HUES6 (cell line): ENCODE measurements at regions not wholly inside any gene's neighbourhood (a gene's known extent, or its start where the extent isn't known, plus 50 kb on each side); places are given as distances from the start of the nearest gene placed in this dataset.

Experiments used
- H3K27ac ChIP-seq: 2 replicates; pipeline ENCODE4 v1.7.0; 2013; ENCODE audit warnings: low read depth, mild to moderate bottlenecking, low read length, inconsistent platforms
- H3K27me3 ChIP-seq: 2 replicates; pipeline ENCODE4 v1.6.1; 2013; ENCODE audit warnings: low read length; ENCODE audit not compliant: control insufficient read depth, insufficient read depth
- H3K36me3 ChIP-seq: 2 replicates; pipeline ENCODE4 v1.6.1; 2013; ENCODE audit warnings: low read length; ENCODE audit not compliant: control insufficient read depth, insufficient read depth
- H3K4me1 ChIP-seq: 2 replicates; pipeline ENCODE4 v1.6.1; 2013; ENCODE audit warnings: low read length; ENCODE audit not compliant: control insufficient read depth, insufficient read depth
- H3K4me3 ChIP-seq: 2 replicates; pipeline ENCODE4 v1.5.1; 2013; ENCODE audit warnings: low read depth, low read length
- H3K9ac ChIP-seq: one replicate; pipeline ENCODE4 v1.6.1; 2013; ENCODE audit warnings: mild to moderate bottlenecking, low read length
- H3K9me3 ChIP-seq: 2 replicates; pipeline ENCODE4 v1.6.1; 2013; ENCODE audit warnings: low read depth, low read length; ENCODE audit not compliant: control insufficient read depth, insufficient read depth

DNA sequence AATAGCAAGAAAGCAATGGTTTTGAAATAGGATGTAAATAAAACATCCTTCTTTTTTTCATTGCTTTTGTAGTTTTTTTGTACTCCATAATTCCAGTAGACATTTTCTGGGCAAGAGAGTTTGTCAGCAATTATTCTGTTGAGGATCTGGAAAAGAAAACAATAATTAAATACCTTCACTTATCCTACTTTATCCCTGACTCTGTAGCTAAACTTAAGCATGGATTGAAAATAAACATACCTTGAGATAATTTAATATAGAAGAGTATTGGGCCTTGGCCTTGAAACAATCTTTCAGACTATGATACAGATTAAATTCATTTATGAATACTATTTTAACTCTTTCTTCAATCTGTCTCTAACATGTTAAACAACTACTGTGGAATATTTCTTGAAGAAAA lies 321.2 kb downstream of the CHRM3 start:
- Histone ChIP-seq H3K4me3 (no peak overlapping the region), H3K4me1 (peaks cover 16% of the 10 kb centered on the region), H3K9ac (no peak overlapping the region), H3K9me3 (no peaks in the 10 kb centered on the region), H3K27ac (no peak overlapping the region), H3K36me3 (no peaks in the 10 kb centered on the region), H3K27me3 (no peaks in the 10 kb centered on the region)

- no peaks in the 10 kb centered on the region for H3K9me3 ChIP-seq
- H3K36me3 ChIP-seq, result no peaks in the 10 kb centered on the region
- no peak overlapping the region for H3K27ac ChIP-seq
- peaks cover 21% of the 10 kb centered on the region for H3K4me1 ChIP-seq
- H3K27me3 ChIP-seq, result no peaks in the 10 kb centered on the region
- H3K4me3 ChIP-seq, result no peak overlapping the region
- H3K9ac ChIP-seq, result no peak overlapping the region
Measured at GRCh38 chr1:239708622-239709021, 322.3 kb downstream of the CHRM3 start.

GRCh38 chr1:239711768-239712167 lies 325.4 kb downstream of the CHRM3 start:
- no peak overlapping the region for H3K9ac ChIP-seq
- H3K27ac ChIP-seq, result no peak overlapping the region
- H3K9me3 ChIP-seq, result no peaks in the 10 kb centered on the region
- H3K27me3 ChIP-seq, result no peaks in the 10 kb centered on the region
- H3K4me1 ChIP-seq, result peaks cover 17% of the 10 kb centered on the region
- H3K4me3 ChIP-seq, result no peak overlapping the region
- no peaks in the 10 kb centered on the region for H3K36me3 ChIP-seq

DNA sequence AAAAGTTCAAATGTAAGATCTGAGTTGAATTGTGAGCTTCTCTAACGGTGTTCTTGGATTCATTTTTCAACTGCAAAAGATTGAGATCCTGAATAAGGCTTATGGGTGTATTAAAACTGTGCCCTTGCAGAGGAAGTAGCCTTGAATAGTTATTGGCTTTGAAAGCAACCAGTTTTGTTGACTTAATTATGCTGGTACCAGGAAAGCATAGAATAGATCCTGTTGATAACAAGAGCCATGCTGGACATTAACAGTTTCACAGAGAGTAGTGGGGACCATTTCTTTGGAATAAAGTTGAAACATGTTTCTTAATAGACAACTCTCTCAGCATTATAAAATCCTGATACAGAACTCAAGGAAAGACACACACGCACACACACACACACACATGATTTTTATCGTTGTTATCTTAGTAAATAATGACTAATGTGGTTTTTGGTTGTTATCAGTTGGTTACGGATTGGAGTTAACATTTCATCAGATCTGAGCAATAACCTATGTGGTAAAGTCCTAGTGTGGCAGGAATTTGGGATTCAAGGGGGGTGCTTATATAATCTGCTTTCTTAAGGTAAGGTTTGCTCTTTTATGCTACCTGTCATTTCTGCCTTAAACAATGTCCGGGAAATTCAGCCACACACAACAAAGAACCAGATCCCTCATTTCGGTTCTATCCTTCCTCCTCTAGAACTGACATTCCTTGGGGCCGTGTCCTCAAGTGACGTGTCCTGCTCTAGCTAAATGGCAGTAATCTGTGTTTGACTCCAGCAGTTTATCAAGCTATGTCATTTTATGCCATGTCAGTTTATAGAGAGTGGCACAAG lies 330.9 kb downstream of the CHRM3 start:
- peaks cover 8% of the 10 kb centered on the region; the same call in 1 of the 2 replicates for H3K4me1 ChIP-seq
- H3K9ac ChIP-seq, result no peak overlapping the region
- H3K27ac ChIP-seq, result no peak overlapping the region
- H3K4me3 ChIP-seq, result no peak overlapping the region
- no peaks in the 10 kb centered on the region for H3K9me3 ChIP-seq
- no peaks in the 10 kb centered on the region for H3K27me3 ChIP-seq
- no peaks in the 10 kb centered on the region for H3K36me3 ChIP-seq

GRCh38 chr1:239717918-239718184 lies 331.5 kb downstream of the CHRM3 start:
- H3K4me1 ChIP-seq, result peaks cover 3% of the 10 kb centered on the region; the same call in 1 of the 2 replicates
- no peaks in the 10 kb centered on the region for H3K9me3 ChIP-seq
- H3K9ac ChIP-seq, result no peak overlapping the region
- no peaks in the 10 kb centered on the region for H3K36me3 ChIP-seq
- H3K27me3 ChIP-seq, result no peaks in the 10 kb centered on the region
- H3K27ac ChIP-seq, result no peak overlapping the region
- H3K4me3 ChIP-seq, result no peak overlapping the region

- no peak overlapping the region for H3K9ac ChIP-seq
- H3K4me3 ChIP-seq, result no peak overlapping the region
- no peaks in the 10 kb centered on the region for H3K4me1 ChIP-seq
- H3K9me3 ChIP-seq, result no peaks in the 10 kb centered on the region
- H3K36me3 ChIP-seq, result no peaks in the 10 kb centered on the region
- H3K27ac ChIP-seq, result no peak overlapping the region
- no peaks in the 10 kb centered on the region for H3K27me3 ChIP-seq
Measured at GRCh38 chr1:239718571-239718970, 332.2 kb downstream of the CHRM3 start.

GRCh38 chr1:239718997-239719628 lies 332.7 kb downstream of the CHRM3 start:
- Histone ChIP-seq H3K9ac (no peak overlapping the region), H3K36me3 (no peaks in the 10 kb centered on the region), H3K27ac (no peak overlapping the region), H3K27me3 (no peaks in the 10 kb centered on the region), H3K9me3 (no peaks in the 10 kb centered on the region), H3K4me1 (no peaks in the 10 kb centered on the region), H3K4me3 (no peak overlapping the region)

DNA sequence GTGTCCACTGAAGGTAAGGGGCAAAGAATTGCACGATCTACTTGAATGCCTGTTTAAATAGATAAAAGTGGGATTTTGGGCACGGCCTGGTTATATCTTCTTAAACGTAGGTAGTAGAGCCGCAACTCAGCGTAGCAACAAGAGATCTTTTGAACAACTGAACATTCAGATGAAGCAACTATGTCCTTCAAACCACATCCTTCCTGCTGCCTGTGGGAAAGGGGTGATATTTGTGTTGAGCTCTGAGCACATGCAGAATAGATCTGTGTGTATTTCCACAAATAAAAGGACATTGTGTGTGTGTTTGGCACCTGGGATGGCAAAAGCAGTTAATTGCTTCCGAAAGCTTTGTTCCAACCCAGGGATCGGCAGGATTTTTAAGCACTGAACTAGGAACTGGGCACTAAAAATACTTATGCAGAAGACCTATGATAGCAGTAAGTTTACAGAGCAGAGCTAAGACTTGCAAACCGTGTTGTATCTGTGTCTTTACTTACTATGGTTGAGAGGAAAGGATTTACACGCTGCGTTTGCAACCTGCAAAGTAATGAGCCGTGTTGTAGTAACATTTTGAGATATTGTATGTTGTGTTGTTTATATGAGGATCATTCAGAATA lies 333.4 kb downstream of the CHRM3 start:
- Histone ChIP-seq H3K27me3 (no peaks in the 10 kb centered on the region), H3K27ac (no peak overlapping the region), H3K36me3 (no peaks in the 10 kb centered on the region), H3K9ac (no peak overlapping the region), H3K4me3 (no peak overlapping the region), H3K4me1 (no peaks in the 10 kb centered on the region), H3K9me3 (no peaks in the 10 kb centered on the region)

- no peaks in the 10 kb centered on the region for H3K4me1 ChIP-seq
- no peaks in the 10 kb centered on the region for H3K9me3 ChIP-seq
- no peaks in the 10 kb centered on the region for H3K27me3 ChIP-seq
- H3K36me3 ChIP-seq, result no peaks in the 10 kb centered on the region
- H3K4me3 ChIP-seq, result no peak overlapping the region
- no peak overlapping the region for H3K9ac ChIP-seq
- H3K27ac ChIP-seq, result no peak overlapping the region
Measured at GRCh38 chr1:239722035-239722434, 335.7 kb downstream of the CHRM3 start.

DNA sequence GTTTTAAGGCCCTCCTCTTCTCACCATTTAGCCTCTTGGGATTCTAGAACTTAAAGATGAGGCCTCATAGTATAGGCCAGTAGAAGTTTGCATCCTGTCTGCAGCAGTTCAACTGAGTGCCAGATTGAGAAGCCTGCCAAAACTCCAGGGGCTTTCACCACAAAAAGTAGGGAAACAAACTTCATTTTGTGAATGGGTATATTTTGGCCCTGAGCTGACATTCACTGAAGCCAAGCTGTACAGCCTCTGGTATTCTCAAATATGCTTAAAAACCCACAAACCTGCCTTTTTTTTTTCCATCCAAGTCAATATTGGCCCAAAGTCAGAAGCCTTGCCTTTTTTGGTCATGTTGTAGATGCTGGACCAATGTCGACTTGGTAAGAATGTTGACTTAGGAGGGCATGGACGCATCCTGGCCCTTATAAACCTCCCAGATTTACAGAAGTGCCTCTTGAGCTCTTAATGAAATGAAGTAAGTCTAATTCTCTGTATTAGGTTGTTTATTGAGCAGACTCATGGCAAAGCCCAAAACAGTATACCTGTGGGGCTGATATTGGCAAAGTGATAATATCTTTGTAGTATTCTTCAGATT lies 337.5 kb downstream of the CHRM3 start:
- Histone ChIP-seq H3K4me3 (no peak overlapping the region), H3K9ac (no peak overlapping the region), H3K27ac (no peak overlapping the region), H3K27me3 (no peaks in the 10 kb centered on the region), H3K36me3 (no peaks in the 10 kb centered on the region), H3K4me1 (0 out of 2 replicates have a peak, but pooled peaks cover 3% of the 10 kb centered on the region), H3K9me3 (no peaks in the 10 kb centered on the region)

GRCh38 chr1:239725371-239725770 lies 339.0 kb downstream of the CHRM3 start:
- Histone ChIP-seq H3K4me3 (no peak overlapping the region), H3K9me3 (no peaks in the 10 kb centered on the region), H3K4me1 (0 out of 2 replicates have a peak, but pooled peaks cover 3% of the 10 kb centered on the region), H3K36me3 (no peaks in the 10 kb centered on the region), H3K27ac (no peak overlapping the region), H3K9ac (no peak overlapping the region), H3K27me3 (no peaks in the 10 kb centered on the region)
